ENCODE measurements at regions not wholly inside any gene's neighbourhood (a gene's known extent, or its start where the extent isn't known, plus 50 kb on each side); places are given as distances from the start of the nearest gene placed in this dataset.
"Not testable (repeated sequence)": the region's sequence is repeated elsewhere in the genome, so short reads cannot be mapped to it uniquely, and the experiment has no call there.

DNA sequence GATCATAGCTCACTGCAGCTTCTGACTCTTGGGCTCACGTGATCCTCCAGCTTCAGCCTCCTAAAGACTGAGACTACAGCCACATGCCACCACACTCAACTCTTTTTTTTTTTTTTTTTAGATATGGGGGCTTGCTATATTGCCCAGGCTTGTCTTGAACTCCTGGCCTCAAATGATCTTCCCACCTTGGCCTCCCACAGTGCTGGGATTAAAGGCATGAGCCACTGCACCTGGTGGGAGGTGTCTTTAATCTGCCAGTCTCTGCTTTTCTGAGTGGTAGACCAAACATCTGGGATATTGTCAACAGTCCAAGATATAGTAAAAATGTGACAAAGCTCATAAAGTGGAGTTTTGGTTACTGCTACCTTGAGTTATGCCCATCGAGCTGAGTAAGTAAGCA lies 104.9 kb upstream of the FOXP2 start:
- no peak for DNase-seq
- Histone ChIP-seq H3K27me3 (ENCODE audit: control insufficient read depth, insufficient read depth, low read length) (no peaks in the 10 kb centered on the region), H3K36me3 (replicated peaks; ENCODE audit: control insufficient read depth, insufficient read depth, low read length) (no peaks in the 10 kb centered on the region), H3K4me3 (ENCODE audit: insufficient read depth, low read depth, low read length) (no peak overlapping the region)

- DNase-seq = no peak
- Histone ChIP-seq H3K4me3 (ENCODE audit: insufficient read depth, low read depth, low read length) (no peak overlapping the region), H3K27me3 (ENCODE audit: control insufficient read depth, insufficient read depth, low read length) (no peaks in the 10 kb centered on the region), H3K36me3 (replicated peaks; ENCODE audit: control insufficient read depth, insufficient read depth, low read length) (no peaks in the 10 kb centered on the region)
These were observed 111.3 kb upstream of the FOXP2 start for GRCh38 chr7:114303301-114303700.

- no peak overlapping the region for H3K4me3 ChIP-seq (ENCODE audit: insufficient read depth, low read depth, low read length)
- no peak for DNase-seq
These were observed 111.8 kb upstream of the FOXP2 start for GRCh38 chr7:114302858-114303257.

DNA sequence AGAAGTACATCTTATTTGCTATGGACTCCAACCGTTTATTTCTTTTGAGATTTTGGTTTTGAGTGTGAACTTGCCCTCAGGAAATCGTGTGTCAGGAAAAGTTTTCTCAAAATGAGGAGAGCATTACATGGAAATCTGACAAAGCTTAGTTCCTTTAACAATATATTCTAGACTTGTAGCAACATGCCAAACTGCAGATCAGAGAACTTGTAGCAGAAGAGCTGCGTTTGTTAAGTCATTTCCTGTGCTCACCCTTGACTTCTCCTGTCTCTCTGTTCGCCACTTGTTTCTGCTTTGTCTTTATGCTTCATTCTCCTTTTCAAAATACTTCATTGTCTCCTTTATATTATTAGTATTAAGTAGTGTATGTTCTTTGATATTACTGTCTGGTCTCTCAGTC lies 116.6 kb upstream of the FOXP2 start:
- DNase-seq = no peak
- H3K4me3 ChIP-seq (ENCODE audit: insufficient read depth, low read depth, low read length) = no peak overlapping the region
- H3K27me3 ChIP-seq (ENCODE audit: control insufficient read depth, insufficient read depth, low read length) = no peaks in the 10 kb centered on the region
- no peaks in the 10 kb centered on the region for H3K36me3 ChIP-seq (replicated peaks; ENCODE audit: control insufficient read depth, insufficient read depth, low read length)

More at GRCh38 chr7:114302858-114303257, 111.8 kb upstream of the FOXP2 start:
- Histone ChIP-seq H3K36me3 (replicated peaks; ENCODE audit: control insufficient read depth, insufficient read depth, low read length) (no peaks in the 10 kb centered on the region), H3K27me3 (ENCODE audit: control insufficient read depth, insufficient read depth, low read length) (no peaks in the 10 kb centered on the region)

DNA sequence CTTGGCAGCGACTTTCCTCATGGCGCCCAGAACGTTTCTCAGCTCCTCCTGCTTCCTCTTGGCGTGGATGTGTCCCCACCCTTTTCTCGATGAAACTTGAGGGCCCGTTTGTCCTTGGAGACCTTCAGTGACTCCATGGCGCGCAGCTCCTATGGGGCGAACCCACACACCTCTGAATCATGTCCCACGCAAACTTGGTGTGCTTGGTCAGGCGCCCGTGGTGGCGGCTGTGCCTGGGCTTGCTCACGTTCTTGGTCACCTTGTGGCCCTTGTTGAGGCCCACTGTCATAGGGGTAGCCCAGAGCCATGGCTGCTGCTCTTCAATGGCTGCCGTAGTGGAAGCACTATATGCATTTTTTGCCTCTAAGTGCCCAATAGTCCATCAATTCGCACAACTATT lies 117.5 kb upstream of the FOXP2 start:
- no peaks in the 10 kb centered on the region for H3K27me3 ChIP-seq (ENCODE audit: control insufficient read depth, insufficient read depth, low read length)
- no peak for DNase-seq

GRCh38 chr7:114295522-114295921 lies 119.1 kb upstream of the FOXP2 start:
- DNase-seq = no peak
- H3K36me3 ChIP-seq (replicated peaks; ENCODE audit: control insufficient read depth, insufficient read depth, low read length) = no peaks in the 10 kb centered on the region
- no peak overlapping the region for H3K4me3 ChIP-seq (ENCODE audit: insufficient read depth, low read depth, low read length)
- no peaks in the 10 kb centered on the region for H3K27me3 ChIP-seq (ENCODE audit: control insufficient read depth, insufficient read depth, low read length)

More for the DNA sequence above, 117.5 kb upstream of the FOXP2 start:
- H3K4me3 ChIP-seq (ENCODE audit: insufficient read depth, low read depth, low read length) = no peak overlapping the region
- H3K36me3 ChIP-seq (replicated peaks; ENCODE audit: control insufficient read depth, insufficient read depth, low read length) = no peaks in the 10 kb centered on the region

DNA sequence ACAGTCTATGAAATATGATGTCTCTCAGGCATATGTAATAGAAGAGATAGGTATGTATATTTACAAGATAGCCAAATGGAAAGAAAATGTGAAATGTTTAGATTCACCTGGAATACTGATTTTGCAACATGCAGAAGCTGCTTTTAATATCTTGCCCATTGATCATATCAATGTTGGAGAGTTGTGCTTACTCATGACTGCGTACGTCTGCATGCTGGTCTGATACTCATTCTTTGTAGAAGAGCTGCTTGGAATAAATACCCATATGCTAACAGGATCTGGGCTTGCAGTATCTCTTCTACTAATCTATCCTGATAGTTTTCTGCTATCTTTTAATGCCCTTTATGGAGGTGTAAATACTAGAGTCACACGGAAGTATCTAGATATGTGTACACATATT lies 120.6 kb upstream of the FOXP2 start:
- no peak for DNase-seq
- H3K27me3 ChIP-seq (ENCODE audit: control insufficient read depth, insufficient read depth, low read length) = no peaks in the 10 kb centered on the region
- no peaks in the 10 kb centered on the region for H3K36me3 ChIP-seq (replicated peaks; ENCODE audit: control insufficient read depth, insufficient read depth, low read length)
- H3K4me3 ChIP-seq (ENCODE audit: insufficient read depth, low read depth, low read length) = no peak overlapping the region

GRCh38 chr7:114293289-114294012 lies 121.2 kb upstream of the FOXP2 start:
- no peak for DNase-seq
- Histone ChIP-seq H3K27me3 (ENCODE audit: control insufficient read depth, insufficient read depth, low read length) (no peaks in the 10 kb centered on the region), H3K4me3 (ENCODE audit: insufficient read depth, low read depth, low read length) (no peak overlapping the region), H3K36me3 (replicated peaks; ENCODE audit: control insufficient read depth, insufficient read depth, low read length) (no peaks in the 10 kb centered on the region)

DNA sequence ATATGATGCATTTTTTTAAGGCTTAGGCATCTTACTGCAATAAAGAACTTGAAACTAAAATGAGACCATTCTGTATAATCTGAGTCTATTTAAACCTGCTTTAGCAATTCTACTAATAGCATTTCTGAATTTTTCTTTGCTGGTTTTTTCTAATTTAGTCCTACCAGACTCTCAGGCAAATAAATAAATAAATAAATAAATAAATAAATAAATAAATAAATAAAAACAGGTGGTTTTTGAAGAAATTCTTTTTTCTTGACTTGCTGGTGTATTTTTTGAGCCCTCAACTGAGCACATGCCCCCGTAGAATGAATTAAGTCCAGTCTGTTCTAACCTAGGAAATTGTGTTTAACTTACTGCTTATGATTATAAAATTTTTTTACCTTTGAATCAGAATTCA lies 134.7 kb upstream of the FOXP2 start:
- no peak for DNase-seq
- no peak overlapping the region for H3K4me3 ChIP-seq (ENCODE audit: insufficient read depth, low read depth, low read length)
- no peaks in the 10 kb centered on the region for H3K36me3 ChIP-seq (replicated peaks; ENCODE audit: control insufficient read depth, insufficient read depth, low read length)
- no peaks in the 10 kb centered on the region for H3K27me3 ChIP-seq (ENCODE audit: control insufficient read depth, insufficient read depth, low read length)

DNA sequence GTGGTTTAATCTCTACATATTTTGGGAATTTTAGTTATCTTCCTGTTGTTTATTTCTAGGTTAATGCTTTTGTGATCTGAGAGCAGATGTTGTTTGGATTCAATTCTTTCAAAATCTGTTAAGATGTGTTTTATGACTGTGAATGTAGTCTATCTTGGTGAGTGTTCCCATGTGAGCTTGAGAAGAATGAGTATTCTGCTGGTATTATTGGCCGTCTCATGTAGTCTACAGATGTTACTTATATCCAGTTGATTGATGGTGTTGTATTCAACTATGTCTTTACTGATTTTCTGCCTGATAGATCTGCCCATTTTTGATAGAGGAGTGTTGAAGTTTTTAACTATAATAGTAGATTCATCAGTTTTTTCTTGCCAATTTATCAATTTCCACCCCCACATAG lies 141.4 kb upstream of the FOXP2 start:
- H3K27me3 ChIP-seq (ENCODE audit: control insufficient read depth, insufficient read depth, low read length) = no peaks in the 10 kb centered on the region
- no peak overlapping the region for H3K4me3 ChIP-seq (ENCODE audit: insufficient read depth, low read depth, low read length)
- no peaks in the 10 kb centered on the region for H3K36me3 ChIP-seq (replicated peaks; ENCODE audit: control insufficient read depth, insufficient read depth, low read length)
- DNase-seq = no peak

GRCh38 chr7:114269714-114270113 lies 144.9 kb upstream of the FOXP2 start:
- no peak overlapping the region for H3K4me3 ChIP-seq (ENCODE audit: insufficient read depth, low read depth, low read length)
- H3K27me3 ChIP-seq (ENCODE audit: control insufficient read depth, insufficient read depth, low read length) = no peaks in the 10 kb centered on the region
- no peaks in the 10 kb centered on the region for H3K36me3 ChIP-seq (replicated peaks; ENCODE audit: control insufficient read depth, insufficient read depth, low read length)
- DNase-seq = no peak

DNA sequence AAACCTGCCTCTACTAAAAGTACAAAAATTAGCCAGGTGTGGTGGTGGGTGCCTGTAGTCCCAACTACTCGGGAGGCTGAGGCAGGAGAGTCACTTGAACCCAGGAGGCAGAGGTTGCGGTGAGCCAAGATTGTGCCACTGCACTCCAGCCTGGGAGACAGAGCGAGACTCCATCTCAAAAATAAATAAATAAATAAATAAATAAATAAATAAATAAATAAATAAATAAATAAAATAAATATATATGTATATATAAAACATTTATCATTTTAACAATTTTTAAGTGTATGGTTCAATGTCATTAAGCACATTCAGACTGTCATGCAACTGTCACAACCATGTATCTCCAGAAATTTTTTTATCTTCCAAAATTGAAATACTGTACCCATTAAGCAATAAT lies 147.1 kb upstream of the FOXP2 start:
- not testable (repeated sequence) for H3K4me3 ChIP-seq (ENCODE audit: insufficient read depth, low read depth, low read length); DNase-seq; H3K36me3 ChIP-seq (replicated peaks; ENCODE audit: control insufficient read depth, insufficient read depth, low read length); H3K27me3 ChIP-seq (ENCODE audit: control insufficient read depth, insufficient read depth, low read length)

GRCh38 chr7:114264023-114264422 lies 150.6 kb upstream of the FOXP2 start:
- no peak for DNase-seq
- Histone ChIP-seq H3K27me3 (ENCODE audit: control insufficient read depth, insufficient read depth, low read length) (no peaks in the 10 kb centered on the region), H3K4me3 (ENCODE audit: insufficient read depth, low read depth, low read length) (no peak overlapping the region), H3K36me3 (replicated peaks; ENCODE audit: control insufficient read depth, insufficient read depth, low read length) (no peaks in the 10 kb centered on the region)

DNA sequence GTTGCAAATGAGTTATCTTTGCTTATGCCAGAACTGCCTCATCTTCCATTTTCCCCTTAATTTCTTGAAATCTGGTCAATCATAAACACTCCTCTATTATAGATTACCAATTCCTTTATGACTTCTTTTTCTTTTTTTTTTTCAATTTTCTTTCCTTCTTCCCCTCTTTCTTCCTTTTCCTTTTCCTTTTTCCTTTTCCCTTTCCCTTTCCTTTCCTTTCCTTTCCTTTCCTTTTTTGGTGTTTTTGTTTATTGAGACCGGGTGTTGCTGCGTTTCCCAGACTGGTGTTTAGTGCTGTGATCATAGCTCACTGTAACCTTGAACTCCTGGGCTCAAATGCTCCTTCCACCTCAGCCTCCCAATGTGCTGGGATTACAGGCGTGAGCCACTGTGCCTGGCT lies 151.4 kb upstream of the FOXP2 start:
- Histone ChIP-seq H3K36me3 (replicated peaks; ENCODE audit: control insufficient read depth, insufficient read depth, low read length) (no peaks in the 10 kb centered on the region), H3K4me3 (ENCODE audit: insufficient read depth, low read depth, low read length) (no peak overlapping the region), H3K27me3 (ENCODE audit: control insufficient read depth, insufficient read depth, low read length) (no peaks in the 10 kb centered on the region)
- no peak for DNase-seq

GRCh38 chr7:114255404-114255841 lies 159.2 kb upstream of the FOXP2 start:
- no peak for DNase-seq
- no peaks in the 10 kb centered on the region for H3K27me3 ChIP-seq (ENCODE audit: control insufficient read depth, insufficient read depth, low read length)
- no peak overlapping the region for H3K4me3 ChIP-seq (ENCODE audit: insufficient read depth, low read depth, low read length)
- no peaks in the 10 kb centered on the region for H3K36me3 ChIP-seq (replicated peaks; ENCODE audit: control insufficient read depth, insufficient read depth, low read length)

DNA sequence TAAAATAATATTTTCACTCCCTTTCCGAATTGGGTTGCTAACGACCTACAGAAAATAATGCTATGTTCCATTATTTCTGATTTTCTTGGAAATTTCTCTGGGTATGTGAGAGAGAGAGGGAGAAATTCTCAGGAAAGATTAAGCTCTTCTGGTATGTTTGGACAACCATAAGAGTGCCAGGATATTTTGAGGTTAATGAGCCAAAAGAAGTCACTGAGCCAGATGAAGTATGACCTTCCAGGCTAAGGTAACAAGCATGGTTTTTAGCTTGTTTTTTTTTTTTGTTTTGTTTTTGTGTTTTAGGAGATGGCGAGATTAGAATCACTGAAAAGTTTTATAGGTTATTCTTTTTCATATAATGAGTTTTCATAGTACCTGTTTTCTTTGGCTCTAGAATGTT lies 171.0 kb upstream of the FOXP2 start:
- Histone ChIP-seq H3K27me3 (ENCODE audit: control insufficient read depth, insufficient read depth, low read length) (no peaks in the 10 kb centered on the region), H3K4me3 (ENCODE audit: insufficient read depth, low read depth, low read length) (no peak overlapping the region), H3K36me3 (replicated peaks; ENCODE audit: control insufficient read depth, insufficient read depth, low read length) (no peaks in the 10 kb centered on the region)
- DNase-seq = no peak
